ENCODE measurements at regions not wholly inside any gene's neighbourhood (a gene's known extent, or its start where the extent isn't known, plus 50 kb on each side); places are given as distances from the start of the nearest gene placed in this dataset.

DNA sequence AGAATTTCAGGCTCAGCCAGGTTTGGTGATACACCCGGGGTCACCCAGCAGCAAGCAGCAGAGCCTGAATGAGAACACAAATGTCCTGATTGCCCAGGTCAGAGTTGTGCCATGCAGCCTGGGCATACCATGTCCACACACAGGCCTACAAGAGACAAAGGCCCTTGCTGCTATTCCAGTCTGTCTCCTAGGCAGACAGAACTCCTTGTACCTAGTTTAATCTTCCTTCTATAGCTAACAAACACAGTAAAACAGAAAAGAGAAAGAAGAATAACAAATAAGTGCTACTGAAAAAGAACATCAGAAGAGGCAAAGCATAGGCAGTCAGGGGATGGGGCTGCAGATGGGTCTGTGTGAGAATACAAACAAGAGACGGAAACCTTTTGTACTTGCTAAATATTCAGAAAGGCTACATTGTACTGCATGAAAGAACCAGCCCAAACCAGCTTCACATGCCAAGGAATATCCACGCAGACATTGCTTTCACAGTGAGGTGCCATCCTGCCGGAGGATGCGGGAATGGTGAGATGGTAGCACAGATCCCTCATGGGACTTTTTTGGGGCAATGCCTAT, 401.7 kb downstream of the OMA1 start:
- no peaks in the 10 kb centered on the region for H3K27me3 ChIP-seq (ENCODE audit: control insufficient read depth, insufficient read depth, low read length)
- H3K4me2 ChIP-seq (ENCODE audit: low read length): no peak overlapping the region
- no peak overlapping the region for H3K27ac ChIP-seq
- H3K9ac ChIP-seq: no peak overlapping the region
- H2AFZ ChIP-seq: no peak overlapping the region
- no peak overlapping the region for H3K4me3 ChIP-seq (ENCODE audit: low read depth, low read length)
- no peak for TF ChIP-seq CTCF (IDR thresholded peaks at IDR 0.05)
- H3K79me2 ChIP-seq: no peaks in the 10 kb centered on the region
- no peaks in the 10 kb centered on the region for H3K36me3 ChIP-seq (ENCODE audit: control insufficient read depth, insufficient read depth, low read length)
- H3K9me3 ChIP-seq (ENCODE audit: control insufficient read depth, low read length): no peaks in the 10 kb centered on the region
- H3K4me1 ChIP-seq: no peaks in the 10 kb centered on the region

- no peak overlapping the region for H3K4me2 ChIP-seq (ENCODE audit: low read length)
- no peak overlapping the region for H2AFZ ChIP-seq
- H3K36me3 ChIP-seq (ENCODE audit: control insufficient read depth, insufficient read depth, low read length): no peaks in the 10 kb centered on the region
- no peak overlapping the region for H3K27ac ChIP-seq
- no peak overlapping the region for H3K9ac ChIP-seq
- H3K27me3 ChIP-seq (ENCODE audit: control insufficient read depth, insufficient read depth, low read length): no peaks in the 10 kb centered on the region
- no peak overlapping the region for H3K4me3 ChIP-seq (ENCODE audit: low read depth, low read length)
- H3K9me3 ChIP-seq (ENCODE audit: control insufficient read depth, low read length): no peaks in the 10 kb centered on the region
- no peaks in the 10 kb centered on the region for H3K79me2 ChIP-seq
- no peaks in the 10 kb centered on the region for H3K4me1 ChIP-seq
- no peak for TF ChIP-seq CTCF (IDR thresholded peaks at IDR 0.05)
These were observed 402.4 kb downstream of the OMA1 start for GRCh38 chr1:58143972-58144697.

- Histone ChIP-seq H3K4me3 (ENCODE audit: low read depth, low read length) (no peak overlapping the region), H2AFZ (no peak overlapping the region)
These were observed 410.1 kb downstream of the OMA1 start for GRCh38 chr1:58136387-58136786.

GRCh38 chr1:58135821-58136321, 410.7 kb downstream of the OMA1 start:
- Histone ChIP-seq H3K9ac (no peak overlapping the region), H3K4me2 (ENCODE audit: low read length) (no peak overlapping the region), H3K9me3 (ENCODE audit: control insufficient read depth, low read length) (no peaks in the 10 kb centered on the region), H3K27me3 (ENCODE audit: control insufficient read depth, insufficient read depth, low read length) (no peaks in the 10 kb centered on the region), H3K79me2 (no peaks in the 10 kb centered on the region), H3K4me3 (ENCODE audit: low read depth, low read length) (no peak overlapping the region), H3K4me1 (no peaks in the 10 kb centered on the region), H2AFZ (no peak overlapping the region), H3K27ac (no peak overlapping the region), H3K36me3 (ENCODE audit: control insufficient read depth, insufficient read depth, low read length) (no peaks in the 10 kb centered on the region)
- no peak for TF ChIP-seq CTCF (IDR thresholded peaks at IDR 0.05)

More at GRCh38 chr1:58136387-58136786, 410.1 kb downstream of the OMA1 start:
- TF ChIP-seq CTCF (IDR thresholded peaks at IDR 0.05): no peak
- H3K79me2 ChIP-seq: no peaks in the 10 kb centered on the region
- H3K36me3 ChIP-seq (ENCODE audit: control insufficient read depth, insufficient read depth, low read length): no peaks in the 10 kb centered on the region
- no peaks in the 10 kb centered on the region for H3K27me3 ChIP-seq (ENCODE audit: control insufficient read depth, insufficient read depth, low read length)
- no peak overlapping the region for H3K27ac ChIP-seq
- no peak overlapping the region for H3K4me2 ChIP-seq (ENCODE audit: low read length)
- H3K9me3 ChIP-seq (ENCODE audit: control insufficient read depth, low read length): no peaks in the 10 kb centered on the region
- H3K9ac ChIP-seq: no peak overlapping the region
- H3K4me1 ChIP-seq: no peaks in the 10 kb centered on the region

All from parathyroid adenoma (tissue), 2 donors.